PC-3 (cell line): ENCODE measurements at regions not wholly inside any gene's neighbourhood (a gene's known extent, or its start where the extent isn't known, plus 50 kb on each side); places are given as distances from the start of the nearest gene placed in this dataset.

Experiments
- ATAC-seq: fragments of 200-7000 bp; cut with Tn5 transposase; 2 replicates; pipeline ENCODE4 v1.9.1; 2020; ENCODE audit warnings: mild to moderate bottlenecking, moderate library complexity
- BruUV-seq: library from RNA; stranded (reverse); fragments of 400-500 nt; replicated peaks from 2 replicates; lab custom pipeline; 2021; lab: Mats Ljungman, UMichigan
- CTCF ChIA-PET: fragments of 300-600 bp; sonication (Branson Sonifier 250); formaldehyde crosslinking; loops from one replicate; lab custom pipeline; 2022; ENCODE audit warnings: antibody characterized with exemption; lab: Charles Lee
- POLR2A ChIA-PET: fragments of 300-600 bp; sonication (Branson Sonifier 250); formaldehyde crosslinking; loops from one replicate; lab custom pipeline; 2022; ENCODE audit warnings: antibody characterized with exemption; ENCODE audit not compliant: unreplicated experiment; lab: Charles Lee
- DNase-seq: peaks from one replicate; pipeline ENCODE4 v3.0.0-alpha.2; 2015
- H2AFZ ChIP-seq: fragments of 300-600 bp; sonication (generic); 2 replicates; pipeline ENCODE4 v1.6.0; 2016; ENCODE audit warnings: antibody characterized with exemption, low read length
- H3F3A ChIP-seq: fragments of 300-600 bp; sonication (generic); one replicate; pipeline ENCODE4 v1.6.0; 2017; ENCODE audit warnings: antibody characterized with exemption, low read length, control low read depth, mild to moderate bottlenecking; ENCODE audit not compliant: unreplicated experiment
- H3K27ac ChIP-seq: fragments of 300-600 bp; sonication (generic); 2 replicates; pipeline ENCODE4 v1.5.1; 2016; ENCODE audit warnings: mild to moderate bottlenecking, low read length
- H3K27me3 ChIP-seq: fragments of 300-600 bp; sonication (generic); 2 replicates; pipeline ENCODE4 v1.6.1; 2016; ENCODE audit warnings: low read length, mixed read lengths
- H3K36me3 ChIP-seq: fragments of 300-600 bp; sonication (generic); 2 replicates; pipeline ENCODE4 v1.6.1; 2016; ENCODE audit warnings: low read depth, mixed run types, low read length, mixed read lengths
- H3K4me1 ChIP-seq: fragments of 300-600 bp; sonication (generic); 2 replicates; pipeline ENCODE4 v1.5.1; 2016; ENCODE audit warnings: low read length; ENCODE audit not compliant: insufficient read depth
- H3K4me2 ChIP-seq: fragments of 300-600 bp; sonication (generic); 2 replicates; pipeline ENCODE4 v1.6.0; 2016; ENCODE audit warnings: low read length
- H3K4me3 ChIP-seq: fragments of 300-600 bp; sonication (generic); 2 replicates; pipeline ENCODE4 v1.5.1; 2016; ENCODE audit warnings: mild to moderate bottlenecking, low read length, mixed read lengths
- H3K79me2 ChIP-seq: fragments of 300-600 bp; sonication (generic); 2 replicates; pipeline ENCODE4 v1.6.1; 2017; ENCODE audit warnings: low read length, mixed read lengths
- H3K9ac ChIP-seq: fragments of 300-600 bp; sonication (generic); 2 replicates; pipeline ENCODE4 v1.6.0; 2016; ENCODE audit warnings: mild to moderate bottlenecking, low read length
- H3K9me2 ChIP-seq: fragments of 300-600 bp; sonication (generic); replicated peaks from 2 replicates; pipeline ENCODE4 v1.6.1; 2016; ENCODE audit warnings: mixed run types, low read length, mixed read lengths
- H3K9me3 ChIP-seq: fragments of 300-600 bp; sonication (generic); 2 replicates; pipeline ENCODE4 v1.6.1; 2016; ENCODE audit warnings: low read length, mixed read lengths
- H4K20me1 ChIP-seq: fragments of 300-600 bp; sonication (generic); 2 replicates; pipeline ENCODE4 v1.6.1; 2016; ENCODE audit warnings: low read length, mixed read lengths
- EZH2 ChIP-seq: fragments of 300-600 bp; sonication (generic); IDR thresholded peaks from one replicate; pipeline ENCODE4 v1.6.1; 2017; ENCODE audit warnings: antibody characterized with exemption, mild to moderate bottlenecking, low read length; ENCODE audit not compliant: unreplicated experiment
- EZH2phosphoT487 ChIP-seq: fragments of 300-600 bp; sonication (generic); IDR thresholded peaks from 2 replicates; pipeline ENCODE4 v1.6.1; 2018; ENCODE audit warnings: mild to moderate bottlenecking, antibody characterized with exemption, low read length, borderline replicate concordance
- intact Hi-C: fragments of 100-400 bp; cut with micrococcal nuclease; formaldehyde crosslinking; loops from 2 replicates; pipeline ENCODE4 v1.9.0; 2023
- TF ChIP-seq, protein P1 (sequence below): fragments of 300-600 bp; sonication (generic); conservative IDR thresholded peaks from 2 replicates; pipeline ENCODE4 v1.5.1; 2017; ENCODE audit warnings: antibody characterized with exemption, low read depth, mild to moderate bottlenecking, low read length

DNA sequence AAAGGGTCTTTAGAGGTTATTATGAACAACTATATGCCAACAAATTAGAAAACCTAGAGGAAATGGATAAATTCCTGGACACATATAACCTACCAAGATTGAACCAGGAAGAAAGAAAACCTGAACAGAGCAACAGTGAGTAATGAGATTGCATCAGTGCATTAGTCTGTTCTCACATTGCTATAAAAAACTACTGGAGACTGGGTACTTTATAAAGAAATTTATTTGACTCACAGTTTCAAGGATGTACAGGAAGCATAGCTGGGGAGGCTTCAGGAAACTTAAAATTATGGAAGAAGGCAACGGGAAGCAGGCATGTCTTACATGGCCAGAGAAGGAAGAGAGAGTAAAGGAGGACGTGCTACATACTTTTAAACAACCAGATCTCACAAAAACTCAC is 70.8 kb upstream of the GNAZ start:
- Histone ChIP-seq H3K27ac (no peak overlapping the region), H3K79me2 (no peaks in the 10 kb centered on the region), H3K9me3 (peaks cover 12% of the 10 kb centered on the region; the same call in 1 of the 2 replicates), H4K20me1 (no peaks in the 10 kb centered on the region), H3K4me1 (no peaks in the 10 kb centered on the region), H3K4me3 (no peak overlapping the region), H3K36me3 (no peaks in the 10 kb centered on the region), H2AFZ (no peak overlapping the region), H3F3A (no peaks in the 10 kb centered on the region), H3K9me2 (no peaks in the 10 kb centered on the region), H3K27me3 (no peaks in the 10 kb centered on the region), H3K4me2 (no peak overlapping the region), H3K9ac (no peak overlapping the region)
- ATAC-seq (no peak), DNase-seq (peak; percentile 6)
- intact Hi-C loops: no loop called here
- ChIA-PET POLR2A (no interaction called here), CTCF (no interaction called here)
- TF ChIP-seq EZH2phosphoT487: no peak
- no peak for TF ChIP-seq EZH2
- TF ChIP-seq, protein P1, sequence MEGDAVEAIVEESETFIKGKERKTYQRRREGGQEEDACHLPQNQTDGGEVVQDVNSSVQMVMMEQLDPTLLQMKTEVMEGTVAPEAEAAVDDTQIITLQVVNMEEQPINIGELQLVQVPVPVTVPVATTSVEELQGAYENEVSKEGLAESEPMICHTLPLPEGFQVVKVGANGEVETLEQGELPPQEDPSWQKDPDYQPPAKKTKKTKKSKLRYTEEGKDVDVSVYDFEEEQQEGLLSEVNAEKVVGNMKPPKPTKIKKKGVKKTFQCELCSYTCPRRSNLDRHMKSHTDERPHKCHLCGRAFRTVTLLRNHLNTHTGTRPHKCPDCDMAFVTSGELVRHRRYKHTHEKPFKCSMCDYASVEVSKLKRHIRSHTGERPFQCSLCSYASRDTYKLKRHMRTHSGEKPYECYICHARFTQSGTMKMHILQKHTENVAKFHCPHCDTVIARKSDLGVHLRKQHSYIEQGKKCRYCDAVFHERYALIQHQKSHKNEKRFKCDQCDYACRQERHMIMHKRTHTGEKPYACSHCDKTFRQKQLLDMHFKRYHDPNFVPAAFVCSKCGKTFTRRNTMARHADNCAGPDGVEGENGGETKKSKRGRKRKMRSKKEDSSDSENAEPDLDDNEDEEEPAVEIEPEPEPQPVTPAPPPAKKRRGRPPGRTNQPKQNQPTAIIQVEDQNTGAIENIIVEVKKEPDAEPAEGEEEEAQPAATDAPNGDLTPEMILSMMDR: no peak
- BruUV-seq: no TSS peak

DNA sequence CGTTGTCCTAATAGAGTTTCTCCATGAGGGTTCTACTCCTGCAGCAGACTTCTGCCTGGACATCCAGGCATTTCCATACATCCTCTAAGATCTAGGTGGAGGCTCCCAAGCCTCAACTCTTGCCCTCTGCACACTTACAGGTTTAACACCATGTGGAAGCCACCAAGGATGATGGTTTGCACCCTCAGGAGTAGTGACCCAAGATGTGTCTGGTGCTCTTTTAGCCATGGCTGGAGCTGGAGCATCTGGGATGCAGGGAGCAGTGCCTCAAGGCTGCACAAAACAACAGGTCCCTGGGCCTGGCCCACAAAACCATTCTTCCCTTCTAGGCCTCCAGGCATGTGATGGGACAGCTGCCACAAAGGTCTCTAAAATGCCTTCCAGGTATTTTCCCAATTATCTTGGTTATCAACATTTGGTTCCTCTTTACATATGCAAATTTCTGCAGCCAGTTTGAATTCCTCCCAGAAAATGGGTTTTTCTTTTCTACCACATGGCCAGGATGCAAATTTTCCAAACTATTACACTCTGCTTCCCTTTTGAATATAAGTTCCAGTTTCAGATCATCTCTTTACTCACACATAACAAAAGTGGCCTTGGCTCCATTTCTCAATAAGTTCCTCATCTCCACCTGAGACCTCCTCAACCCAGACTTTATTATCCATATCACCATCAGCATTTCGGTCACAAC is 69.5 kb upstream of the GNAZ start:
- H3K79me2 ChIP-seq: no peaks in the 10 kb centered on the region
- no peak for DNase-seq
- ChIA-PET CTCF (no interaction called here), POLR2A (no interaction called here)
- no peak overlapping the region for H3K4me2 ChIP-seq
- H4K20me1 ChIP-seq: no peaks in the 10 kb centered on the region
- TF ChIP-seq, protein P1: no peak
- no peak for TF ChIP-seq EZH2
- TF ChIP-seq EZH2phosphoT487: no peak
- no peak overlapping the region for H3K27ac ChIP-seq
- H3K9me3 ChIP-seq: peaks cover 12% of the 10 kb centered on the region; the same call in 1 of the 2 replicates
- no peaks in the 10 kb centered on the region for H3K27me3 ChIP-seq
- no peaks in the 10 kb centered on the region for H3K4me1 ChIP-seq
- BruUV-seq: no TSS peak
- no peak overlapping the region for H2AFZ ChIP-seq
- no peaks in the 10 kb centered on the region for H3K9me2 ChIP-seq
- H3F3A ChIP-seq: no peaks in the 10 kb centered on the region
- ATAC-seq: no peak
- no peak overlapping the region for H3K9ac ChIP-seq
- H3K36me3 ChIP-seq: no peaks in the 10 kb centered on the region
- no peak overlapping the region for H3K4me3 ChIP-seq
- intact Hi-C loops: no loop called here

DNA sequence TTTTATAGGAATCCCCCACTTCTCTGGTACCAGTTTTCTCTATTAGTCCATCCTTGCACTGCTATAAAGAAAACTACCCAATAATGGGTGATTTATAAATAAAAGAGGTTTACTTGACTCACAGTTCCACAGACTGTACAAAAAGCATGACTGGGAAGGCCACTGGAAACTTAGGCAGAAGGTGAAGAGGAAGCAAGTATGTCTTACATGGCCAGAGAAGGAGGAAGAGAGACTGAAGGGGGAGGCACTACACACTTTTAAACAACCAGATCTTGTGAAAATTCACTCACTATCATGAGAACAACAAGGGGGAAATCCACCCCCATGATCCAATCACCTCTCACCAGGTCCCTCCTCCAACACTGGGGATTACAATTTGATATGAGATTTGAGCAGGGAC is 68.9 kb upstream of the GNAZ start:
- Histone ChIP-seq H3K9ac (no peak overlapping the region), H2AFZ (no peak overlapping the region), H3K4me3 (no peak overlapping the region), H3K36me3 (no peaks in the 10 kb centered on the region), H3K27me3 (no peaks in the 10 kb centered on the region), H4K20me1 (no peaks in the 10 kb centered on the region), H3K9me3 (peaks cover 12% of the 10 kb centered on the region; the same call in 1 of the 2 replicates), H3K9me2 (no peaks in the 10 kb centered on the region), H3K4me2 (no peak overlapping the region), H3K79me2 (no peaks in the 10 kb centered on the region), H3F3A (no peaks in the 10 kb centered on the region), H3K27ac (no peak overlapping the region), H3K4me1 (no peaks in the 10 kb centered on the region)
- DNase-seq (no peak), ATAC-seq (no peak)
- CTCF ChIA-PET: no interaction called here
- intact Hi-C loops: no loop called here
- no peak for TF ChIP-seq EZH2phosphoT487
- TF ChIP-seq, protein P1: no peak
- no peak for TF ChIP-seq EZH2
- POLR2A ChIA-PET: no interaction called here
- no TSS peak for BruUV-seq
